ENCODE measurements at regions not wholly inside any gene's neighbourhood (a gene's known extent, or its start where the extent isn't known, plus 50 kb on each side); places are given as distances from the start of the nearest gene placed in this dataset.
A peak's percentile ranks its signal among the peaks of the same experiment; 100 is the strongest.

GRCh38 chr5:64110222-64110621 lies 55.4 kb upstream of the RNF180 start:
- in situ Hi-C loops (cut with HindIII; ENCODE audit: low sequenced_read_pairs), result no loop called here

DNA sequence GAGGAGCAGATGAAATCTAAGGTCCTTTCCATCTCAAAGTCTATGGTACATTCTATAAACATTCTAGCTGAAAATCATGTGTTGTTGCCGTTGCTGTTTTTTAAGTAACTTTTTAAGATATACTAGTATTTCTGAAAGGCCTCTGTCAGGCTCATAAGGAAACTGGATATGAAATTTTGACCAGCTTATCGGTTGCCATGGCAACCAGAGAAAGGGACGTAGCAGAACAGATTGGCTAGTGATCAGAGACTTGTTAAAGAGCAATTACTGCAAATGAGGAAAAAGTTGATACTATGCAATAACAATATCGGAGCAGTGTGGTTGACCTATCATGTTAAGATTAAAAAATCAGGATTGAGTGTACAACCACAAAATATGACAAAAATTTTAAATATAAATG lies 57.0 kb upstream of the RNF180 start:
- H3K4me3 ChIP-seq (ENCODE audit: low read depth, low read length), result no peak overlapping the region
- TF ChIP-seq CTCF (IDR thresholded peaks at IDR 0.05; ENCODE audit: low read depth, low read length), result no peak
- in situ Hi-C loops (cut with HindIII; ENCODE audit: low sequenced_read_pairs), result no loop called here
- DNase-seq (ENCODE audit: low read depth, low spot score), result no peak

More at GRCh38 chr5:64110222-64110621, 55.4 kb upstream of the RNF180 start:
- no peak for DNase-seq (ENCODE audit: low read depth, low spot score)
- no peak for TF ChIP-seq CTCF (IDR thresholded peaks at IDR 0.05; ENCODE audit: low read depth, low read length)
- H3K4me3 ChIP-seq (ENCODE audit: low read depth, low read length), result no peak overlapping the region

DNA sequence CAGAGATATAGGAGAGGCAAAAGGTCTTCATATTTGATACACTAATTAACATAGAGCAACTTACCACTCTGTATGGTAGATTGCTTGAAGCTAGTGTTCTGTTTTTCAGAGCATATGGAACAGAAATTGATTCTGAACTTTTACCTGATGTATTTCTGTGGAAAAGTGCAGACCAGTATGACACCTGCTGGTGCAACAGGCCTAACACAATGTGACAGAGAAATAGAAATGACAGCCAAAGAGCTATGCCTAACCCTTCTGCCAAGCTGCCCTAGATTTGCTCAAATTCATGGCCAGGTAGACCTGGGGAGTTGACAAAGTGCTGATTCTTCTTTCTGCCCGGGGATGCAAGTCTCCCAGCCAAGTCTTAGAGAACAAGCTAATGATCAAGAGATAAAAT lies 65.4 kb upstream of the RNF180 start:
- TF ChIP-seq CTCF (IDR thresholded peaks at IDR 0.05; ENCODE audit: low read depth, low read length), result no peak
- no peak for DNase-seq (ENCODE audit: low read depth, low spot score)
- in situ Hi-C loops (cut with HindIII; ENCODE audit: low sequenced_read_pairs), result no loop called here

DNA sequence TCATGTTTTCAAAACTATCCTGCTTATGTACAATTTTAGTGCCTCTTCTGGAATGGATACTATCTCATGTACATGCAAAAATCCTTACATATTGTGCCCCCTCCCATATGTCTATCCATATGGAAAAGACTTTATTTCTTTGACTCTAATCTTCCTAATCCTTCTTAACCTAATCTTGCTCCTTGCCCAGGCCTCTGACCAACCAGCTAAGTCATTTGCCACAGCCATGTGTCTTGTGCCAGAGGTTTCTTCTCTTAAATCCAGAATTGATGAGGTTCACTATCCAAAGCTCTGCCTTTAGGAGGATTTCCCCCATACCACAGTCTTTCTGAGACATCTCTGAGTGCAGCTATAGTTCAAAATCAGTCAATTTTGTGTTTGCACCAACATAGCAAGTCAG lies 68.9 kb upstream of the RNF180 start:
- in situ Hi-C loops (cut with HindIII; ENCODE audit: low sequenced_read_pairs), result no loop called here
- no peak for TF ChIP-seq CTCF (IDR thresholded peaks at IDR 0.05; ENCODE audit: low read depth, low read length)
- no peak for DNase-seq (ENCODE audit: low read depth, low spot score)
- H3K4me3 ChIP-seq (ENCODE audit: low read depth, low read length), result no peak overlapping the region

More for the DNA sequence above, 65.4 kb upstream of the RNF180 start:
- no peak overlapping the region for H3K4me3 ChIP-seq (ENCODE audit: low read depth, low read length)

DNA sequence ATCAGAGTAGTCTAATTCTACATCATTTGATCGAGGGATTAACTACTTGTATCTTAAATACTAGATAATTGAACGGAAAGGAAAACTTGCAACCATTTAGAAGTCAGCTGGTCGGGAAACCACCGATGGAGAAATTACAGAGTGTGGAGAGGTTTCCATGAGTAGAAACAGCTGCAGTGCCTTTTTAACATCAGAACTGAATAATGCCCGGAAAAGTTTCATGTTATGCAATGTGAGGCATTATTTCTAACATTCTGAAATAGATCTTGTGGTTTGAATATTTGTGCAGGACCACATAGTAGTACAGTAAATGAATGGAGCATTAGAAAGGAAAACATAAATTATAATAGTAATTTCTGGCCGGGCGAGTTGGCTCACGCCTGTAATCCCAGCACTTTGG lies 88.1 kb upstream of the RNF180 start:
- no peak for TF ChIP-seq CTCF (IDR thresholded peaks at IDR 0.05; ENCODE audit: low read depth, low read length)
- in situ Hi-C loops (cut with HindIII; ENCODE audit: low sequenced_read_pairs), result no loop called here
- DNase-seq (ENCODE audit: low read depth, low spot score), result no peak
- no peak overlapping the region for H3K4me3 ChIP-seq (ENCODE audit: low read depth, low read length)

- TF ChIP-seq CTCF (IDR thresholded peaks at IDR 0.05; ENCODE audit: low read depth, low read length), result peak; percentile 69
- in situ Hi-C loops (cut with HindIII; ENCODE audit: low sequenced_read_pairs), result no loop called here
- peak; percentile 10 for DNase-seq (ENCODE audit: low read depth, low spot score)
- no peak overlapping the region for H3K4me3 ChIP-seq (ENCODE audit: low read depth, low read length)
These were observed 91.1 kb upstream of the RNF180 start for GRCh38 chr5:64074533-64074932.

- TF ChIP-seq CTCF (IDR thresholded peaks at IDR 0.05; ENCODE audit: low read depth, low read length), result no peak
- in situ Hi-C loops (cut with HindIII; ENCODE audit: low sequenced_read_pairs), result no loop called here
- DNase-seq (ENCODE audit: low read depth, low spot score), result no peak
- no peak overlapping the region for H3K4me3 ChIP-seq (ENCODE audit: low read depth, low read length)
These were observed 96.2 kb upstream of the RNF180 start for GRCh38 chr5:64069486-64069885.
